PC-9 (cell line): ENCODE measurements at regions not wholly inside any gene's neighbourhood (a gene's known extent, or its start where the extent isn't known, plus 50 kb on each side); places are given as distances from the start of the nearest gene placed in this dataset.

Experiments
- BruUV-seq: library from RNA; stranded (reverse); fragments of 400-500 nt; replicated peaks from 2 replicates; lab custom pipeline; 2021; lab: Mats Ljungman, UMichigan
- CTCF ChIA-PET: fragments of 300-600 bp; sonication (Branson Sonifier 250); formaldehyde crosslinking; loops from one replicate; lab custom pipeline; 2022; ENCODE audit warnings: antibody characterized with exemption; lab: Charles Lee
- POLR2A ChIA-PET: fragments of 300-600 bp; sonication (Branson Sonifier 250); formaldehyde crosslinking; loops from one replicate; lab custom pipeline; 2022; ENCODE audit warnings: antibody characterized with exemption; ENCODE audit not compliant: unreplicated experiment; lab: Charles Lee
- DNase-seq, 2 experiments: peaks; one replicate each; pipeline versions ENCODE4 v3.0.0 to v3.0.0-alpha.2; 2015 to 2022; ENCODE audit warnings: mixed read lengths in 1 of 2
- H2AFZ ChIP-seq: fragments of 200-600 bp; sonication (generic); 2 replicates; pipeline ENCODE4 v1.8.1; 2017; ENCODE audit warnings: antibody characterized with exemption
- H3F3A ChIP-seq: fragments of 200-600 bp; sonication (generic); 2 replicates; pipeline ENCODE4 v1.8.1; 2017; ENCODE audit warnings: antibody characterized with exemption, mild to moderate bottlenecking, low read depth; ENCODE audit not compliant: insufficient read depth
- H3K27ac ChIP-seq: fragments of 200-600 bp; sonication (generic); 2 replicates; pipeline ENCODE4 v1.6.1; 2016; ENCODE audit warnings: mixed run types
- H3K27me3 ChIP-seq: fragments of 200-600 bp; sonication (generic); 2 replicates; pipeline ENCODE4 v1.6.1; 2016; ENCODE audit warnings: low read depth, mixed run types; ENCODE audit not compliant: insufficient read depth
- H3K36me3 ChIP-seq: fragments of 200-600 bp; sonication (generic); 2 replicates; pipeline ENCODE4 v1.6.1; 2016; ENCODE audit warnings: low read depth, mixed run types
- H3K4me1 ChIP-seq: fragments of 200-600 bp; sonication (generic); replicated peaks from 2 replicates; pipeline ENCODE4 v1.6.1; 2016; ENCODE audit warnings: mixed run types; ENCODE audit not compliant: insufficient read depth
- H3K4me2 ChIP-seq: fragments of 200-600 bp; sonication (generic); 2 replicates; pipeline ENCODE4 v1.6.1; 2017; ENCODE audit warnings: mixed run types
- H3K4me3 ChIP-seq: fragments of 200-600 bp; sonication (generic); 2 replicates; pipeline ENCODE4 v1.6.1; 2016; ENCODE audit warnings: mixed run types
- H3K79me2 ChIP-seq: fragments of 200-600 bp; sonication (generic); 2 replicates; pipeline ENCODE4 v1.6.1; 2017; ENCODE audit warnings: low read depth, mixed run types
- H3K9me2 ChIP-seq: fragments of 200-600 bp; sonication (generic); 2 replicates; pipeline ENCODE4 v1.8.1; 2017; ENCODE audit warnings: mild to moderate bottlenecking; ENCODE audit not compliant: insufficient read depth
- H3K9me3 ChIP-seq: fragments of 200-600 bp; sonication (generic); 2 replicates; pipeline ENCODE4 v1.8.1; 2016; ENCODE audit warnings: low read depth; ENCODE audit not compliant: insufficient read depth
- H4K20me1 ChIP-seq: fragments of 200-600 bp; sonication (generic); 2 replicates; pipeline ENCODE4 v1.8.1; 2017; ENCODE audit not compliant: insufficient read depth
- EZH2 ChIP-seq: fragments of 200-600 bp; sonication (generic); IDR thresholded peaks from 2 replicates; pipeline ENCODE4 v1.8.0; 2017; ENCODE audit warnings: antibody characterized with exemption, low read depth
- intact Hi-C: fragments of 100-400 bp; cut with micrococcal nuclease; formaldehyde crosslinking; loops from one replicate; pipeline ENCODE4 v1.10.0; 2022; ENCODE audit not compliant: unreplicated experiment
- TF ChIP-seq, protein P1 (sequence below): fragments of 200-600 bp; sonication (generic); conservative IDR thresholded peaks from 2 replicates; pipeline ENCODE4 v1.6.1; 2017; ENCODE audit warnings: mixed run types, antibody characterized with exemption, mild to moderate bottlenecking, moderate library complexity

DNA sequence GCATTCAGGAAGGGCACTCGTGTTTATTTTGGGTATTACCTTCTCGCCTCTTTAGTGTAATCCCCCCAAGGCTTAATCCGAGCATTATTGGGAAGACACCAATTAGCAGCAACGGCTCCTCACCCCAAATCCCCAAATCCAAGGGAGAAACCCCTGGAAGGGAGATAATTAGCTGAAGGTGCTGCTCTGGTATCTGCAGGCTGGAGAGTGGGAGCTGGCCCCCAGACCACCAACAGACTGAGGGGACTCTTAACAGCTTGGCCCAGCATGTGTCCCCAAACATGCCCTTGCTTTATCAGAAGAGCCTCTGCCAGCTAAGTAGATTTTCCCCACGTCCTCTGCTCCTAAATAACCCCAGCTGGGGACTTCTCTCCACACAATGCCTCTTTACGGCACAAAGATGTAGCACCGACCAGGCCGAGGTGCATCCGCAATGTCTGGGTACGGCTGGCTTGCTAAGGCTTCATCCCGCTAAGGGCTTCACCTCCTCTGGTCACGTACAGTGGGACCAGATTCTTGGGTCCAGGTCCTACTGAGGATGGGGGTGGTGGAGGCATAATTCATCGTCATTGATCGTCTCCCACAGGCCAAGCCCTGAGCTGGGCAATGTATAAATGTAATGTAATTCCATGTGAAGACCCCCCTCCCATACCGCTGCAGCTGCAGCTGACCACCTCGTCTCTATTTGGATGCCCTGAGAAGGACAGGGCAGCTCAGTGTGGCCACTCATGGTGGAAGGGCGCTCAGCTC, 123.7 kb upstream of the GSC start:
- no peak overlapping the region for H3K4me2 ChIP-seq
- peaks cover 66% of the 10 kb centered on the region for H3K27me3 ChIP-seq
- TF ChIP-seq EZH2 = no peak
- TF ChIP-seq, protein P1, sequence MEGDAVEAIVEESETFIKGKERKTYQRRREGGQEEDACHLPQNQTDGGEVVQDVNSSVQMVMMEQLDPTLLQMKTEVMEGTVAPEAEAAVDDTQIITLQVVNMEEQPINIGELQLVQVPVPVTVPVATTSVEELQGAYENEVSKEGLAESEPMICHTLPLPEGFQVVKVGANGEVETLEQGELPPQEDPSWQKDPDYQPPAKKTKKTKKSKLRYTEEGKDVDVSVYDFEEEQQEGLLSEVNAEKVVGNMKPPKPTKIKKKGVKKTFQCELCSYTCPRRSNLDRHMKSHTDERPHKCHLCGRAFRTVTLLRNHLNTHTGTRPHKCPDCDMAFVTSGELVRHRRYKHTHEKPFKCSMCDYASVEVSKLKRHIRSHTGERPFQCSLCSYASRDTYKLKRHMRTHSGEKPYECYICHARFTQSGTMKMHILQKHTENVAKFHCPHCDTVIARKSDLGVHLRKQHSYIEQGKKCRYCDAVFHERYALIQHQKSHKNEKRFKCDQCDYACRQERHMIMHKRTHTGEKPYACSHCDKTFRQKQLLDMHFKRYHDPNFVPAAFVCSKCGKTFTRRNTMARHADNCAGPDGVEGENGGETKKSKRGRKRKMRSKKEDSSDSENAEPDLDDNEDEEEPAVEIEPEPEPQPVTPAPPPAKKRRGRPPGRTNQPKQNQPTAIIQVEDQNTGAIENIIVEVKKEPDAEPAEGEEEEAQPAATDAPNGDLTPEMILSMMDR = no peak
- H2AFZ ChIP-seq = no peak overlapping the region
- ChIA-PET CTCF (no interaction called here), POLR2A (no interaction called here)
- no peak overlapping the region for H3K4me3 ChIP-seq
- no TSS peak for BruUV-seq
- no peaks in the 10 kb centered on the region for H3K36me3 ChIP-seq
- DNase-seq = no peak
- peaks cover 4% of the 10 kb centered on the region; the same call in 1 of the 2 replicates for H3F3A ChIP-seq
- intact Hi-C loops = no loop called here
- H3K79me2 ChIP-seq = no peaks in the 10 kb centered on the region
- no peak overlapping the region for H3K27ac ChIP-seq
- no peaks in the 10 kb centered on the region for H3K9me2 ChIP-seq
- no peaks in the 10 kb centered on the region for H3K4me1 ChIP-seq
- H4K20me1 ChIP-seq = no peaks in the 10 kb centered on the region
- H3K9me3 ChIP-seq = no peaks in the 10 kb centered on the region

DNA sequence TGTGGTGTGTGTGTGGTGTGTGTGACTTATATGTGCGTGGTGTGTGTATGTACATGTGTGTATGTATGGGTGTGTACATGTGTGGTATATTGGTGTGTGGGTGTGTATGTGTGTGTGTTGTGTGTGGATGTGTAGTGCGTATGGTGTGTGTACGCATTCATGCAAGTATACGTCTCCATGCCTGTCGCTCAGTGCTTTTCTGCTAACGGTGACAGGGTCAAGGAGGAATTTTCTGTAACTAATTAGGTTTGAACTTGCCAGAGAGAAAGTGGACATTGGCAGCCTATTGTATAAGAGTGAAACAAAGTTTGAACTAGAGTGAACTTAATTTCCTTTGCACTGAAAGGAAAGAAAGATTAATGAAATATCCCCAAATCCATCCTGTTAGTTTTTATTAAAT, 120.9 kb upstream of the GSC start:
- Histone ChIP-seq H3K4me1 (no peaks in the 10 kb centered on the region), H3F3A (peaks cover 4% of the 10 kb centered on the region; the same call in 1 of the 2 replicates), H3K27me3 (peaks cover 69% of the 10 kb centered on the region), H4K20me1 (no peaks in the 10 kb centered on the region), H3K27ac (no peak overlapping the region), H3K79me2 (no peaks in the 10 kb centered on the region), H2AFZ (no peak overlapping the region), H3K9me2 (no peaks in the 10 kb centered on the region), H3K4me3 (no peak overlapping the region), H3K9me3 (no peaks in the 10 kb centered on the region), H3K4me2 (no peak overlapping the region), H3K36me3 (no peaks in the 10 kb centered on the region)
- intact Hi-C loops = no loop called here
- BruUV-seq = no TSS peak
- no peak for DNase-seq
- ChIA-PET CTCF (no interaction called here), POLR2A (no interaction called here)
- TF ChIP-seq EZH2 = no peak
- TF ChIP-seq, protein P1 = no peak

DNA sequence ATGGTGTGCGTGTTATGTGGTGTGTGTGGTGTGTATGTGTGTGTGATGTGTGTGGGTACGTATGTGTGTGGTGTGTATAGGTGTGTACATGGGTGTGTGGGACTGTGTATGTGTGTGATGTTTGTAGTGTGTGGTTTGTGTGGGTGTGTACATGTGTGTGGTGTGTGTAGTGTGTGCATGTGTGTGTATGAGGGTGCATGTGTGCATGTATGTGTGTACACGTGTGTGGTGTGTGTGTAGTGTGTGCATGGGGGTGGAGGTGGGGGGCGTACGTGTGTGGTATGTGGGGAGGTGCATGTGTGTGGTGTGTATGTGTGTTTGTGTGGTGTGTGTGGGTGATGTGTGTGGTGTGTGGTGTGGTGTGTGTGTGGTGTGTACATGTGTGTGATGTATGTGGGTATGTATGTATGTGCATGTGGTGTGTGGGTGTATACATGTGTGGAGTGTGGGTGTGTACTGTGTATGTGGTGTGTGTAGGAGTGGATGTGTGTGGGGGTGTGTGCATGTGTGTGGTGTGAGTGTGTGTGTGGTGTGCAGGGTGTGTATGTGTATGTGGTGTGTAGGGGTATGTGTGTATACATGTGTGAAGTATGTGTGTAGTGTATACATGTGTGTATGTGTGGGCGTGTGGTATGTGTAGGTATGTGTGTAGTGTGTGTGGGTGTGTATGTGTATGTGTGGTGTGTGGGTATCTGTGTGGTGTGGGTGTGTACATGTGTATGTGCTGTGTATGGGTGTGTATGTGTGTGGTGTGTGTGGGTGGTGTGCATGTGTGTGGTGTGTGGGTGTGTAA, 119.8 kb upstream of the GSC start:
- ChIA-PET CTCF (no interaction called here), POLR2A (no interaction called here)
- peaks cover 66% of the 10 kb centered on the region for H3K27me3 ChIP-seq
- H3K9me3 ChIP-seq = no peaks in the 10 kb centered on the region
- no peaks in the 10 kb centered on the region for H4K20me1 ChIP-seq
- TF ChIP-seq, protein P1 = no peak
- no peak for TF ChIP-seq EZH2
- no peaks in the 10 kb centered on the region for H3K4me1 ChIP-seq
- no peaks in the 10 kb centered on the region for H3K9me2 ChIP-seq
- no peaks in the 10 kb centered on the region for H3K79me2 ChIP-seq
- no peak overlapping the region for H3K4me2 ChIP-seq
- peaks cover 4% of the 10 kb centered on the region; the same call in 1 of the 2 replicates for H3F3A ChIP-seq
- no peak for DNase-seq
- no TSS peak for BruUV-seq
- H2AFZ ChIP-seq = no peak overlapping the region
- H3K27ac ChIP-seq = no peak overlapping the region
- intact Hi-C loops = no loop called here
- H3K36me3 ChIP-seq = no peaks in the 10 kb centered on the region
- no peak overlapping the region for H3K4me3 ChIP-seq
